ENCODE measurements at regions not wholly inside any gene's neighbourhood (a gene's known extent, or its start where the extent isn't known, plus 50 kb on each side); places are given as distances from the start of the nearest gene placed in this dataset.

- DNase-seq (ENCODE audit: low read depth): no peak
Measured at GRCh38 chr3:5428607-5429516, 241.4 kb downstream of the EDEM1 start.

- no peak for DNase-seq (ENCODE audit: low read depth)
Measured at GRCh38 chr3:5429517-5429890, 242.0 kb downstream of the EDEM1 start.

GRCh38 chr3:5430701-5431100 lies 243.2 kb downstream of the EDEM1 start:
- DNase-seq (ENCODE audit: low read depth): no peak

GRCh38 chr3:5431146-5431545 lies 243.6 kb downstream of the EDEM1 start:
- no peak for DNase-seq (ENCODE audit: low read depth)

- no peak for DNase-seq (ENCODE audit: low read depth)
Measured at GRCh38 chr3:5431811-5432378, 244.4 kb downstream of the EDEM1 start.

GRCh38 chr3:5437296-5437782 lies 249.8 kb downstream of the EDEM1 start:
- DNase-seq (ENCODE audit: low read depth): no peak

- no peak for DNase-seq (ENCODE audit: low read depth)
Measured at GRCh38 chr3:5437783-5438323, 250.3 kb downstream of the EDEM1 start.

- DNase-seq (ENCODE audit: low read depth): no peak
Measured at GRCh38 chr3:5441401-5441800, 253.9 kb downstream of the EDEM1 start.

GRCh38 chr3:5442106-5442785 lies 254.7 kb downstream of the EDEM1 start:
- no peak for DNase-seq (ENCODE audit: low read depth)

GRCh38 chr3:5442786-5443138 lies 255.3 kb downstream of the EDEM1 start:
- DNase-seq (ENCODE audit: low read depth): no peak

- no peak for DNase-seq (ENCODE audit: low read depth)
Measured at GRCh38 chr3:5444253-5444652, 256.7 kb downstream of the EDEM1 start.

GRCh38 chr3:5445676-5446201 lies 258.2 kb downstream of the EDEM1 start:
- DNase-seq (ENCODE audit: low read depth): no peak

GRCh38 chr3:5448246-5448645 lies 260.7 kb downstream of the EDEM1 start:
- DNase-seq (ENCODE audit: low read depth): no peak

- DNase-seq (ENCODE audit: low read depth): no peak
Measured at GRCh38 chr3:5448816-5449215, 261.3 kb downstream of the EDEM1 start.

- no peak for DNase-seq (ENCODE audit: low read depth)
Measured at GRCh38 chr3:5456199-5456598, 268.7 kb downstream of the EDEM1 start.

GRCh38 chr3:5458526-5458925 lies 271.0 kb downstream of the EDEM1 start:
- no peak for DNase-seq (ENCODE audit: low read depth)

- no peak for DNase-seq (ENCODE audit: low read depth)
Measured at GRCh38 chr3:5462086-5462485, 274.6 kb downstream of the EDEM1 start.

- no peak for DNase-seq (ENCODE audit: low read depth)
Measured at GRCh38 chr3:5463991-5464390, 276.5 kb downstream of the EDEM1 start.

- DNase-seq (ENCODE audit: low read depth): no peak
Measured at GRCh38 chr3:5464649-5465048, 277.1 kb downstream of the EDEM1 start.

- DNase-seq (ENCODE audit: low read depth): no peak
Measured at GRCh38 chr3:5465183-5465582, 277.7 kb downstream of the EDEM1 start.

- DNase-seq (ENCODE audit: low read depth): no peak
Measured at GRCh38 chr3:5466065-5466464, 278.6 kb downstream of the EDEM1 start.

- DNase-seq (ENCODE audit: low read depth): no peak
Measured at GRCh38 chr3:5466717-5467116, 279.2 kb downstream of the EDEM1 start.

GRCh38 chr3:5473471-5473870 lies 286.0 kb downstream of the EDEM1 start:
- no peak for DNase-seq (ENCODE audit: low read depth)

Data from fibroblast of the conjunctiva (primary cell).